Smooth muscle cell (in vitro differentiated cells): ENCODE measurements at regions not wholly inside any gene's neighbourhood (a gene's known extent, or its start where the extent isn't known, plus 50 kb on each side); places are given as distances from the start of the nearest gene placed in this dataset.

Experiments used
- DNase-seq: peaks from one replicate; lab custom pipeline; 2025; ENCODE audit not compliant: unreplicated experiment; lab: John Stamatoyannopoulos, UW
- H2AFZ ChIP-seq: fragments of 200-600 bp; sonication (generic); 2 replicates; pipeline ENCODE4 v1.6.0; 2016; ENCODE audit warnings: antibody characterized with exemption, low read depth, mild to moderate bottlenecking
- H3F3A ChIP-seq: fragments of 200-600 bp; sonication (generic); 2 replicates; pipeline ENCODE4 v1.6.0; 2017; ENCODE audit warnings: antibody characterized with exemption, low read depth
- H3K27ac ChIP-seq: fragments of 200-600 bp; sonication (generic); 2 replicates; pipeline ENCODE4 v1.5.1; 2016; ENCODE audit warnings: low read depth, mild to moderate bottlenecking
- H3K27me3 ChIP-seq: fragments of 200-600 bp; sonication (generic); 2 replicates; pipeline ENCODE4 v1.6.1; 2016; ENCODE audit warnings: low read depth, mild to moderate bottlenecking
- H3K36me3 ChIP-seq: fragments of 200-600 bp; sonication (generic); 2 replicates; pipeline ENCODE4 v1.5.1; 2016; ENCODE audit warnings: low read depth
- H3K4me1 ChIP-seq: fragments of 200-600 bp; sonication (generic); 2 replicates; pipeline ENCODE4 v1.5.1; 2016; ENCODE audit warnings: low read depth
- H3K4me2 ChIP-seq: fragments of 200-600 bp; sonication (generic); 2 replicates; pipeline ENCODE4 v1.6.0; 2016; ENCODE audit warnings: mild to moderate bottlenecking
- H3K4me3 ChIP-seq: fragments of 200-600 bp; sonication (generic); 2 replicates; pipeline ENCODE4 v1.5.1; 2016; ENCODE audit warnings: mild to moderate bottlenecking
- H3K79me2 ChIP-seq: fragments of 200-600 bp; sonication (generic); 2 replicates; pipeline ENCODE4 v1.6.0; 2016; ENCODE audit warnings: low read depth, mild to moderate bottlenecking
- H3K9ac ChIP-seq: fragments of 200-600 bp; sonication (generic); 2 replicates; pipeline ENCODE4 v1.6.0; 2016; ENCODE audit warnings: low read depth
- H3K9me3 ChIP-seq: fragments of 200-600 bp; sonication (generic); replicated peaks from 2 replicates; pipeline ENCODE4 v1.5.1; 2016; ENCODE audit warnings: low read depth
- H4K20me1 ChIP-seq: fragments of 200-600 bp; sonication (generic); 2 replicates; pipeline ENCODE4 v1.6.0; 2016; ENCODE audit warnings: low read depth
- CTCF ChIP-seq: fragments of 200-600 bp; sonication (generic); IDR thresholded peaks from 2 replicates; pipeline ENCODE4 v1.5.1; 2017; ENCODE audit warnings: borderline replicate concordance, mild to moderate bottlenecking, antibody characterized with exemption; ENCODE audit not compliant: insufficient read depth, poor library complexity, severe bottlenecking
- WGBS: methylation state at CpG from one replicate; pipeline ENCODE4 v1.1.7; 2016; ENCODE audit warnings: low lambda C conversion rate; 5-methylcytosine and 5-hydroxymethylcytosine counted together

GRCh38 chr14:95796788-95797187 is 79.8 kb upstream of the TUNAR start:
- Histone ChIP-seq H3K4me2 (no peak overlapping the region), H3F3A (no peaks in the 10 kb centered on the region), H3K27ac (no peak overlapping the region), H2AFZ (no peak overlapping the region), H3K79me2 (no peaks in the 10 kb centered on the region), H3K4me1 (no peaks in the 10 kb centered on the region), H3K27me3 (no peaks in the 10 kb centered on the region), H3K9ac (no peak overlapping the region), H3K9me3 (no peaks in the 10 kb centered on the region), H3K36me3 (no peaks in the 10 kb centered on the region), H4K20me1 (no peaks in the 10 kb centered on the region), H3K4me3 (no peak overlapping the region)
- DNase-seq: no peak
- 81% methylated on average over 5 of the region's 5 CpGs for WGBS
- TF ChIP-seq CTCF: no peak

- Histone ChIP-seq H3K4me2 (no peak overlapping the region), H3K4me1 (no peaks in the 10 kb centered on the region), H3K79me2 (no peaks in the 10 kb centered on the region), H3K9ac (no peak overlapping the region), H4K20me1 (no peaks in the 10 kb centered on the region), H3K27ac (no peak overlapping the region), H3K36me3 (no peaks in the 10 kb centered on the region), H2AFZ (no peak overlapping the region), H3K4me3 (no peak overlapping the region), H3K9me3 (no peaks in the 10 kb centered on the region), H3F3A (no peaks in the 10 kb centered on the region), H3K27me3 (peaks cover 4% of the 10 kb centered on the region)
- 88% methylated on average over 3 of the region's 3 CpGs for WGBS
- no peak for TF ChIP-seq CTCF
- no peak for DNase-seq
These were observed 74.0 kb upstream of the TCL1A start for GRCh38 chr14:95787941-95788340.

- no peaks in the 10 kb centered on the region for H4K20me1 ChIP-seq
- DNase-seq: no peak
- H3K36me3 ChIP-seq: no peaks in the 10 kb centered on the region
- H3F3A ChIP-seq: no peaks in the 10 kb centered on the region
- H3K4me1 ChIP-seq: no peaks in the 10 kb centered on the region
- no peak overlapping the region for H3K4me2 ChIP-seq
- H3K27ac ChIP-seq: no peak overlapping the region
- H3K27me3 ChIP-seq: peaks cover 4% of the 10 kb centered on the region
- no peaks in the 10 kb centered on the region for H3K9me3 ChIP-seq
- H3K79me2 ChIP-seq: no peaks in the 10 kb centered on the region
- H3K4me3 ChIP-seq: no peak overlapping the region
- H2AFZ ChIP-seq: no peak overlapping the region
- WGBS: 75% methylated on average over 8 of the region's 8 CpGs
- no peak for TF ChIP-seq CTCF
- no peak overlapping the region for H3K9ac ChIP-seq
These were observed 72.6 kb upstream of the TCL1A start for GRCh38 chr14:95786566-95786965.

- 0% methylated on average over 1 of the region's 1 CpG for WGBS
- no peak for TF ChIP-seq CTCF
These were observed 70.2 kb upstream of the TCL1A start for GRCh38 chr14:95784137-95784536.

More at GRCh38 chr14:95784137-95784536, 70.2 kb upstream of the TCL1A start:
- no peaks in the 10 kb centered on the region for H4K20me1 ChIP-seq
- H2AFZ ChIP-seq: no peak overlapping the region
- H3K27me3 ChIP-seq: peaks cover under 1% of the 10 kb centered on the region
- no peak overlapping the region for H3K4me2 ChIP-seq
- no peaks in the 10 kb centered on the region for H3K4me1 ChIP-seq
- no peaks in the 10 kb centered on the region for H3K79me2 ChIP-seq
- H3F3A ChIP-seq: no peaks in the 10 kb centered on the region
- H3K9me3 ChIP-seq: no peaks in the 10 kb centered on the region
- H3K36me3 ChIP-seq: no peaks in the 10 kb centered on the region
- no peak overlapping the region for H3K4me3 ChIP-seq
- no peak for DNase-seq
- no peak overlapping the region for H3K27ac ChIP-seq
- no peak overlapping the region for H3K9ac ChIP-seq
